ENCODE measurements at regions not wholly inside any gene's neighbourhood (a gene's known extent, or its start where the extent isn't known, plus 50 kb on each side); places are given as distances from the start of the nearest gene placed in this dataset.

DNA sequence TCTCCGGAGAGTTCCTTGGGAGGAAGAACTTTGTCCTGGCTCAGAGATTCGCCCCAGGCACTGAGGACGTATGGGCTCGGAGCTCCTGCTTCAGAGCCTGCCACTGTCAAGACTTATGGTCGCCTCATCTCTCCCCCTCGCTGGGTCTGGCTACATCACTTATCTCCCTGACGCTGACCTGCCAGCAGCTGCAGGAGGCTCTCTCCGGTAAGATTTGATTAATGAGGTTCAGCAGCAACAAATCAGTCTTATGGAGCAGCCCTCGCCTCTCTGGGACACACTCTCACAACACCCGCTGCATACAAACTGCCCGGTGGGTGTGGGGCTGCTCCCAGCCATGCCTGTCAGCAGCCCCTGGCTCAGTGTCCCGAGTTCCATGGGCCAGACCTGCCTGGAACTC is 297.8 kb downstream of the RRAGC start:
- Histone ChIP-seq H3K27ac (no peak overlapping the region), H3K4me3 (no peak overlapping the region), H3K27me3 (replicated peaks in 1 of 7) (peaks cover 0 to 56% (median 4%) of the 10 kb centered on the region in 7 donors), H3K4me1 (peaks cover 10 to 50% (median 27%) of the 10 kb centered on the region in 6 donors), H3K9me3 (no peaks in the 10 kb centered on the region), H3K36me3 (no peaks in the 10 kb centered on the region)
- DNase-seq: no peak
- intact Hi-C loops (cut with DNase I; ENCODE audit: low total_unique reads): no loop called here
- TF ChIP-seq POLR2A (IDR thresholded peaks at IDR 0.05) (no peak), POLR2AphosphoS5 (IDR thresholded peaks at IDR 0.05) (no peak)
- TF ChIP-seq, protein P1, sequence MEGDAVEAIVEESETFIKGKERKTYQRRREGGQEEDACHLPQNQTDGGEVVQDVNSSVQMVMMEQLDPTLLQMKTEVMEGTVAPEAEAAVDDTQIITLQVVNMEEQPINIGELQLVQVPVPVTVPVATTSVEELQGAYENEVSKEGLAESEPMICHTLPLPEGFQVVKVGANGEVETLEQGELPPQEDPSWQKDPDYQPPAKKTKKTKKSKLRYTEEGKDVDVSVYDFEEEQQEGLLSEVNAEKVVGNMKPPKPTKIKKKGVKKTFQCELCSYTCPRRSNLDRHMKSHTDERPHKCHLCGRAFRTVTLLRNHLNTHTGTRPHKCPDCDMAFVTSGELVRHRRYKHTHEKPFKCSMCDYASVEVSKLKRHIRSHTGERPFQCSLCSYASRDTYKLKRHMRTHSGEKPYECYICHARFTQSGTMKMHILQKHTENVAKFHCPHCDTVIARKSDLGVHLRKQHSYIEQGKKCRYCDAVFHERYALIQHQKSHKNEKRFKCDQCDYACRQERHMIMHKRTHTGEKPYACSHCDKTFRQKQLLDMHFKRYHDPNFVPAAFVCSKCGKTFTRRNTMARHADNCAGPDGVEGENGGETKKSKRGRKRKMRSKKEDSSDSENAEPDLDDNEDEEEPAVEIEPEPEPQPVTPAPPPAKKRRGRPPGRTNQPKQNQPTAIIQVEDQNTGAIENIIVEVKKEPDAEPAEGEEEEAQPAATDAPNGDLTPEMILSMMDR (IDR thresholded peaks at IDR 0.05 in 8 of 11, conservative IDR thresholded peaks at IDR 0.05 in 3 of 11): no peak
- 60 to 78% (median 67%) methylated on average over 11 to 12 of the region's 12 CpGs for WGBS, 5 donors

DNA sequence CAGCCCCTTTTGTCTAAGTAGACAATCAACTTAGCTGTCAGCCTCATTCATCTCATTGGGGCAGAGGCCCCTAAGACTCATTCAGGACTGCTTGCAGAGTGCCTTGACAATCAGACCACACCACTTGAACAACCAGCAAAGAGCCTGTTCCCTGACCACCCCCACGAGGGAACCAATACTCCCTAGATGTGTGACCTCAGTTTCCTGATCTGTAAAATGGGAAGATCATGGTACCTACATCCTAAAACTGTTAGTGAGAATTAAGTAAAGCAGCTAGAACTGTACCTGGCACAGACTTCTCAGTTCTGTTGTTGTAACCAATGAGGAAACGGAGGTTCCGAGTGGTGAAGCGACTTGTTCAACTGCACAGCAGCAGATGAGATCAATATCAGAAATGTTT is 298.5 kb downstream of the RRAGC start:
- TF ChIP-seq, protein P1 (IDR thresholded peaks at IDR 0.05 in 8 of 11, conservative IDR thresholded peaks at IDR 0.05 in 3 of 11): no peak
- TF ChIP-seq POLR2AphosphoS5 (IDR thresholded peaks at IDR 0.05) (no peak), POLR2A (IDR thresholded peaks at IDR 0.05) (no peak)
- intact Hi-C loops (cut with DNase I; ENCODE audit: low total_unique reads): no loop called here
- no peaks in the 10 kb centered on the region for H3K9me3 ChIP-seq
- no peaks in the 10 kb centered on the region for H3K36me3 ChIP-seq
- DNase-seq: no peak
- WGBS, 5 donors: 64 to 81% (median 76%) methylated on average over 4 of the region's 4 CpGs
- peaks cover 10 to 50% (median 27%) of the 10 kb centered on the region in 6 donors for H3K4me1 ChIP-seq
- H3K27me3 ChIP-seq (replicated peaks in 1 of 7): peaks cover 0 to 56% (median 4%) of the 10 kb centered on the region in 7 donors
- H3K4me3 ChIP-seq: no peak overlapping the region
- H3K27ac ChIP-seq: no peak overlapping the region

DNA sequence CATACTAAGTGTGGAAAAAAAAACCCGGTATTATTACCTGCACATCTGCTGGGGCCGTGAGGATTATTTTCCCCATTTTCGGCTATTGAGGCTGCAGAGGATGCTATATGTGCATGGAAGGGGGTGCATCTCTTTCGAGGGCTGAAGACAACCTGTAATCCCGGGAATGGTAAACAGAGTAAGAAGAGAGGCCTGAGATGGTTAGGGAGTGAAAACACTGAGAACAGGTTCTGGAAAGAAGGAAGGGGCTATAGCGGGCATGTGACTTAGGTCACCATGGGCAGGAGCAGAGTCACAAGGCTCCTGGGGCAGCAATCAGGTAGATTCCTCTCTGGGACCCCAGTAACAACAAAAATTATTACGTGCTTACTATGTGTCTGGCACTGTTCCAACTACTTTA is 299.1 kb downstream of the RRAGC start:
- Histone ChIP-seq H3K9me3 (no peaks in the 10 kb centered on the region), H3K27me3 (replicated peaks in 1 of 7) (peaks cover 0 to 55% (median 4%) of the 10 kb centered on the region in 7 donors), H3K27ac (peak overlapping the region in 4 of 8 donors; percentile 58 to 82 (median 65)), H3K4me1 (peaks cover 10 to 50% (median 27%) of the 10 kb centered on the region in 6 donors), H3K36me3 (no peaks in the 10 kb centered on the region), H3K4me3 (peak overlapping the region in 1 of 8 donors; percentile 56)
- TF ChIP-seq, protein P1 (IDR thresholded peaks at IDR 0.05 in 8 of 11, conservative IDR thresholded peaks at IDR 0.05 in 3 of 11): no peak
- TF ChIP-seq POLR2AphosphoS5 (IDR thresholded peaks at IDR 0.05) (no peak), POLR2A (IDR thresholded peaks at IDR 0.05) (no peak)
- DNase-seq: no peak
- WGBS, 5 donors: 78 to 81% (median 79%) methylated on average over 7 of the region's 7 CpGs
- intact Hi-C loops (cut with DNase I; ENCODE audit: low total_unique reads): no loop called here

DNA sequence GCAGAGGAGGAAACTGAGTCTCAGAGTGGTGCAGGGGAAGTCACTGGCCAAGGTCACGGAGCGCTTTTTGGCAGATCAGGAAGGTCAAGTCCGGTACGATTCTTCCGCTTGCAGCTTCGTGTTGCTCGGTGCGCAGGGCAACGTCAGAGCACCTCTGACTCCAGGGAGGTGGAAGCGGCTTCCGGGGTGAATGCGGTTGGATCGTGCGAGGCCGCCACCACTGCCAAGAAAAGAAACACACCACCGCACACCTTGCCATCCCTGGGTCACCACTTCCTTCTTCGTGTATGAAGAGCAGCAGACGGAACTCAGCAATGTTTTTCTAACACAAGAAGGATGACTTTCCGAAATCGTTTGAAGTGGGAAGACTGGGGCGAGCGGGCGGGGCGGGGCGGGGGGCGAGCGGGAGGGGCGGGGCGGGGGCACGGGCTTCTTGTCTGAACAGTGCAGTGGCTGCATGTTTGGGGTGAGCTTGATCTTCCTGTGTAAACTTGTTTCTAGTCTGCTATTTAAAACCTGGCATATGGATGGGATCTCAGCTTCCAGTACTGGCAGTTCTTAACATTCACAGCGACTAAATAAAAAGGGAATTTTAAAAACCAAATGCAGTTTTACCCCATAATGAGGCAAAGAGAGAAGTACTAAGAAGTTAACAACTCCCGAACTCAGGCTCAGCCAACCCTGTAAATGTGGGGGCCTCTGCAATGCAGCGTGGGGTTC is 300.0 kb downstream of the RRAGC start:
- peaks cover 0 to 46% (median 4%) of the 10 kb centered on the region in 7 donors for H3K27me3 ChIP-seq (replicated peaks in 1 of 7)
- peaks cover 10 to 50% (median 27%) of the 10 kb centered on the region in 6 donors for H3K4me1 ChIP-seq
- no peaks in the 10 kb centered on the region for H3K9me3 ChIP-seq
- DNase-seq: peak; percentile 94
- H3K4me3 ChIP-seq: peak overlapping the region in 5 of 8 donors; percentile 8 to 56 (median 17)
- 2 to 22% (median 7%) methylated on average over 26 to 33 of the region's 33 CpGs for WGBS, 5 donors
- H3K36me3 ChIP-seq: no peaks in the 10 kb centered on the region
- TF ChIP-seq POLR2A (IDR thresholded peaks at IDR 0.05) (no peak), POLR2AphosphoS5 (IDR thresholded peaks at IDR 0.05) (peak; percentile 82 to 83 (median 82))
- TF ChIP-seq, protein P1 (IDR thresholded peaks at IDR 0.05 in 8 of 11, conservative IDR thresholded peaks at IDR 0.05 in 3 of 11): no peak
- intact Hi-C loops (cut with DNase I; ENCODE audit: low total_unique reads): no loop called here
- peak overlapping the region in 7 of 8 donors; percentile 43 to 82 (median 58) for H3K27ac ChIP-seq

Data from spleen (tissue), 11 donors.